Colonic mucosa (tissue), 4 donors: ENCODE measurements at regions not wholly inside any gene's neighbourhood (a gene's known extent, or its start where the extent isn't known, plus 50 kb on each side); places are given as distances from the start of the nearest gene placed in this dataset.
"Not testable (repeated sequence)": the region's sequence is repeated elsewhere in the genome, so short reads cannot be mapped to it uniquely, and the experiment has no call there.

Experiments
- DNase-seq: peaks from one replicate; pipeline ENCODE4 v3.0.0-alpha.2; 2020
- H3K27ac ChIP-seq: fragments of 200-600 bp; one replicate; pipeline ENCODE4 v1.8.0; 2021
- H3K27me3 ChIP-seq: fragments of 200-600 bp; one replicate; pipeline ENCODE4 v1.8.0; 2021
- H3K36me3 ChIP-seq: fragments of 200-600 bp; one replicate; pipeline ENCODE4 v1.8.0; 2021
- H3K4me1 ChIP-seq: fragments of 200-600 bp; one replicate; pipeline ENCODE4 v1.8.0; 2021; ENCODE audit warnings: mild to moderate bottlenecking
- H3K4me3 ChIP-seq: fragments of 200-600 bp; one replicate; pipeline ENCODE4 v1.8.0; 2021
- H3K9ac ChIP-seq, 2 donors: one replicate each; pipeline ENCODE4 v1.7.0; 2013; ENCODE audit warnings: control low read depth in 2 of 2, low read depth in 2 of 2, low read length in 2 of 2
- H3K9me3 ChIP-seq: fragments of 200-600 bp; one replicate; pipeline ENCODE4 v1.8.0; 2021
- CTCF ChIP-seq: fragments of 200-600 bp; IDR thresholded peaks from one replicate; pipeline ENCODE4 v1.8.0; 2022; ENCODE audit warnings: antibody characterized with exemption, mild to moderate bottlenecking
- intact Hi-C: fragments of 100-400 bp; cut with DNase I; formaldehyde crosslinking; loops from one replicate; pipeline ENCODE4 v1.14.1; 2022
- donor health status: healthy.
- donor health status: DM: no; HTN: no; CAD: no.
- donor health status: DM: no; HTN: no; CAD: no.

DNA sequence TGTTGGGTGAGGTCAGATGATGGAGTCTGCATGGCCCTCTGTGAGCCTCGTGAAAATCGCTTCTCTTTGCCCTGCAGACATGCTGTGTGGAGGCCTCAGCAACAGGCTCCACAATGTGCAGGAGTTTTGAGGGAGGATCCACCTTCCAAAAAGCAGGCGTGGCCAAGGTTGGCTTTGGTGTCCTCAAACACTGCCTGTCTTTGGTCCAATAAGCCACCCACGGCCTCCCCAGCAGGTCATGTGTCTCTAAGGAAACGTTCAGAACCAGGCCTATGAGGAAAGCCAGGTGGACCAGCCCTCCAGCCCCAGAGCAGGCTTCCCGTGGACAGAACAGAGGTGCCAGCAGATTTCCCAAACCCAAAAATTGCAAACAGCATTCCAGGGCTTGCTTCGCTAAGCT lies 340.7 kb upstream of the IRX2 start:
- H3K4me1 ChIP-seq: no peaks in the 10 kb centered on the region
- no peak overlapping the region for H3K27ac ChIP-seq
- no peaks in the 10 kb centered on the region for H3K27me3 ChIP-seq
- intact Hi-C loops: no loop called here
- no peaks in the 10 kb centered on the region for H3K9me3 ChIP-seq
- H3K4me3 ChIP-seq: no peak overlapping the region
- H3K9ac ChIP-seq: no peak overlapping the region
- H3K36me3 ChIP-seq: no peaks in the 10 kb centered on the region
- no peak for DNase-seq
- no peak for TF ChIP-seq CTCF

GRCh38 chr5:3091040-3091774 lies 339.7 kb upstream of the IRX2 start:
- intact Hi-C loops: no loop called here

DNA sequence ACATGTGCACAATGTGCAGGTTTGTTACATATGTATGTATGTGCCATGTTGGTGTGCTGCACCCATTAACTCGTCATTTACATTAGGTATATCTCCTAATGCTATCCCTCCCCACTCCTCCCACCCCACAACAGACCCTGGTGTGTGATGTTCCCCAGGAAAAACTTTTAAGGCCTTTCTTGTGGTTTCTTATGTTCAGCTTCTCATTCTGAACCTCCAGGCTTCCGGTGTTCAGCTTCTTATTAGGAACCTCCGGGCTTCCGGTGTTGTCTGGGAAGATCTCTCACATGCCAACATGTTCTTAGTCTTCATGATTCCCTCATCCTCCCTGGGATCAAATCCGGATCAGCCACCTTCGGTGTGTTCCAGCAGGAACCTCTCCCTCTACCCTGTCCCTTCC lies 338.8 kb upstream of the IRX2 start:
- H3K36me3 ChIP-seq, intact Hi-C loops, H3K9me3 ChIP-seq, H3K9ac ChIP-seq, H3K4me1 ChIP-seq, H3K27ac ChIP-seq, DNase-seq, H3K27me3 ChIP-seq, H3K4me3 ChIP-seq: not testable (repeated sequence)

More at GRCh38 chr5:3091040-3091774, 339.7 kb upstream of the IRX2 start:
- H3K9me3 ChIP-seq: no peaks in the 10 kb centered on the region
- H3K27me3 ChIP-seq: no peaks in the 10 kb centered on the region
- no peak for DNase-seq
- no peak overlapping the region for H3K9ac ChIP-seq
- TF ChIP-seq CTCF: no peak
- H3K27ac ChIP-seq: no peak overlapping the region
- H3K36me3 ChIP-seq: no peaks in the 10 kb centered on the region
- no peaks in the 10 kb centered on the region for H3K4me1 ChIP-seq
- H3K4me3 ChIP-seq: no peak overlapping the region

DNA sequence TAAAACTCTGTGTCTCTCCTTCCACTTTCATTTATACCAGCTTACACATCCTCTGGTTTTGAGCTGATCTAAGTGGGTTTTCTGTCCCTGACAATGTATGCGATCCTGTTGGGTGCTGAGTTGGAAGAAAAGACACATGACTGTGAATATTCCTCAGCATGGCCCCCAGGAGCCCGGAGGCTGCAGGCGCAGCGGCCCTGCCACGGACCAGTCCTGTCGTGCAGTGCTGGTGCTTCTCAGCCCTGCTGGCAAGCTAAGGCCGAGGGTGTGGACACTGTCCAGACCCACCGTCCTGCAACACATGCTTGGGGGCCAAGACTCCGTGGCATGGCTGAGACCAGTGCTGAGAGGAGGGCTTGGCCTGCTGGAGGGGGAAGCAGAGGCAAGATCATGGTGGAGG lies 328.9 kb upstream of the IRX2 start:
- no peak for TF ChIP-seq CTCF
- no peak overlapping the region for H3K9ac ChIP-seq

DNA sequence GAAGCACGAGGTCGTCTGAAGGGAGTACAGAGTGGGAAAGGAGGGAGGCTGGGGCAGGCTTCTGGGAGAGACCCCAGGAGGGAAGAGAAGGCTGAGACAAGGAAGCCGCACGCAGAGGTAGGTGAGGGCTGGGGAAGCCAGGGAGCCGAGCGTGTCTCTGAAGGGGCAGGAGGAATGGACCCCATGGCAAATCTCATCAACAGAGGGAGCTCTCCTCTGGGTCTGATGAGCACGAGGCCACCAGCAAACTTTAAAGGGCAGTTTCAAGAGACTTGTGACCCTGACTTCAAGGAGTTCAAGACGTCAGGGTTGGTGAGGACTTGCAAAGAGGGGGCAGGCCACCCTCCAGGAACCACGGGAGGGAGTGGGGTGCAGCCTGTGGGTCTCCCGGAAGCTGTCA lies 326.2 kb upstream of the IRX2 start:
- H3K36me3 ChIP-seq: no peaks in the 10 kb centered on the region
- TF ChIP-seq CTCF: no peak
- H3K9ac ChIP-seq: no peak overlapping the region
- DNase-seq: no peak
- H3K27me3 ChIP-seq: no peaks in the 10 kb centered on the region
- H3K4me1 ChIP-seq: no peaks in the 10 kb centered on the region
- no peak overlapping the region for H3K27ac ChIP-seq
- no peaks in the 10 kb centered on the region for H3K9me3 ChIP-seq
- intact Hi-C loops: no loop called here
- no peak overlapping the region for H3K4me3 ChIP-seq

More for the DNA sequence above, 328.9 kb upstream of the IRX2 start:
- Histone ChIP-seq H3K4me3 (no peak overlapping the region), H3K9me3 (no peaks in the 10 kb centered on the region), H3K27me3 (no peaks in the 10 kb centered on the region), H3K36me3 (no peaks in the 10 kb centered on the region), H3K27ac (no peak overlapping the region), H3K4me1 (no peaks in the 10 kb centered on the region)
- DNase-seq: no peak
- intact Hi-C loops: no loop called here

GRCh38 chr5:3075309-3075708 lies 323.8 kb upstream of the IRX2 start:
- TF ChIP-seq CTCF: no peak
- DNase-seq: no peak
- intact Hi-C loops: no loop called here
- Histone ChIP-seq H3K4me3 (no peak overlapping the region), H3K4me1 (no peaks in the 10 kb centered on the region), H3K9me3 (no peaks in the 10 kb centered on the region), H3K27ac (no peak overlapping the region), H3K9ac (no peak overlapping the region), H3K27me3 (no peaks in the 10 kb centered on the region), H3K36me3 (no peaks in the 10 kb centered on the region)
